Natural killer cell (primary cell): ENCODE measurements at regions not wholly inside any gene's neighbourhood (a gene's known extent, or its start where the extent isn't known, plus 50 kb on each side); places are given as distances from the start of the nearest gene placed in this dataset.

Experiments
- ATAC-seq, 3 donors: fragments of 150-1000 bp in 2 of 3; fragments of 200-7000 bp in 1 of 3; cut with Tn5 transposase; 1 replicate in 1 of 3; 2 replicates in 2 of 3; pipeline ENCODE4 v1.10.0; 2021; ENCODE audit warnings: mild to moderate bottlenecking in 2 of 3, moderate library complexity in 2 of 3
- DNase-seq, 2 donors: peaks; one replicate each; pipeline versions ENCODE4 v3.0.0 to v3.0.0-alpha.2; 2013 to 2021; ENCODE audit warnings: mixed read lengths in 1 of 2
- H3K27ac ChIP-seq: one replicate; pipeline ENCODE4 v1.5.1; 2013; ENCODE audit warnings: mild to moderate bottlenecking, low read length
- H3K27me3 ChIP-seq: one replicate; pipeline ENCODE4 v1.6.1; 2013; ENCODE audit warnings: low read length; ENCODE audit not compliant: control insufficient read depth, insufficient read depth
- H3K36me3 ChIP-seq: one replicate; pipeline ENCODE4 v1.6.1; 2013; ENCODE audit warnings: low read length; ENCODE audit not compliant: control insufficient read depth, insufficient read depth
- H3K4me1 ChIP-seq: one replicate; pipeline ENCODE4 v1.6.1; 2013; ENCODE audit warnings: low read length; ENCODE audit not compliant: control insufficient read depth, insufficient read depth
- H3K4me3 ChIP-seq: one replicate; pipeline ENCODE4 v1.5.1; 2013; ENCODE audit warnings: low read length
- H3K9me3 ChIP-seq: one replicate; pipeline ENCODE4 v1.6.1; 2013; ENCODE audit warnings: low read length; ENCODE audit not compliant: control insufficient read depth, insufficient read depth
- H3K27ac Mint-ChIP-seq, 2 donors: one replicate each; pipeline ENCODE4 v1.8.0; 2022; ENCODE audit warnings: mild to moderate bottlenecking in 2 of 2, mixed read lengths in 2 of 2, moderate library complexity in 1 of 2
- H3K27me3 Mint-ChIP-seq, 2 donors: one replicate each; pipeline ENCODE4 v1.8.0; 2022; ENCODE audit warnings: low read depth in 2 of 2, mixed read lengths in 2 of 2
- H3K36me3 Mint-ChIP-seq: one replicate; pipeline ENCODE4 v1.8.0; 2022; ENCODE audit warnings: mixed read lengths
- H3K4me1 Mint-ChIP-seq, 2 donors: one replicate each; pipeline ENCODE4 v1.8.0; 2022; ENCODE audit warnings: mixed read lengths in 2 of 2
- H3K4me3 Mint-ChIP-seq: one replicate; pipeline ENCODE4 v1.8.0; 2022; ENCODE audit warnings: mild to moderate bottlenecking, moderate library complexity, mixed read lengths
- H3K9me3 Mint-ChIP-seq, 2 donors: one replicate each; pipeline ENCODE4 v1.8.0; 2022; ENCODE audit warnings: mixed read lengths in 2 of 2
- CTCF ChIP-seq: fragments of 200-600 bp; IDR thresholded peaks from one replicate; pipeline ENCODE4 v1.8.0; 2022; ENCODE audit warnings: antibody characterized with exemption
- WGBS: methylation state at CpG from one replicate; pipeline ENCODE4 v1.1.7; 2013; ENCODE audit warnings: missing lambda C conversion rate; ENCODE audit not compliant: insufficient coverage; 5-methylcytosine and 5-hydroxymethylcytosine counted together
- intact Hi-C: fragments of 100-400 bp; cut with micrococcal nuclease; formaldehyde crosslinking; loops from one replicate; pipeline ENCODE4 v1.14.2; 2022

GRCh38 chr4:107156443-107156842, 120.3 kb upstream of the DKK2 start:
- Histone ChIP-seq H3K9me3 (no peaks in the 10 kb centered on the region), H3K36me3 (no peaks in the 10 kb centered on the region), H3K27me3 (no peaks in the 10 kb centered on the region), H3K4me3 (no peak overlapping the region), H3K4me1 (no peaks in the 10 kb centered on the region), H3K27ac (no peak overlapping the region)
- Mint-ChIP-seq H3K4me3 (no peak overlapping the region), H3K9me3 (peaks cover 9 to 13% of the 10 kb centered on the region in 2 donors), H3K27ac (no peak overlapping the region), H3K27me3 (no peaks in the 10 kb centered on the region), H3K36me3 (no peaks in the 10 kb centered on the region), H3K4me1 (no peaks in the 10 kb centered on the region)
- no peak for TF ChIP-seq CTCF
- intact Hi-C loops = no loop called here
- ATAC-seq (no peak), DNase-seq (no peak)

GRCh38 chr4:107155366-107155765, 119.3 kb upstream of the DKK2 start:
- H3K4me3 Mint-ChIP-seq = no peak overlapping the region
- H3K27ac Mint-ChIP-seq = no peak overlapping the region
- H3K4me1 Mint-ChIP-seq = no peaks in the 10 kb centered on the region
- Histone ChIP-seq H3K27me3 (no peaks in the 10 kb centered on the region), H3K4me3 (no peak overlapping the region), H3K27ac (no peak overlapping the region), H3K4me1 (no peaks in the 10 kb centered on the region), H3K9me3 (no peaks in the 10 kb centered on the region), H3K36me3 (no peaks in the 10 kb centered on the region)
- H3K36me3 Mint-ChIP-seq = no peaks in the 10 kb centered on the region
- no peak for TF ChIP-seq CTCF
- no peaks in the 10 kb centered on the region for H3K27me3 Mint-ChIP-seq
- peaks cover 7 to 14% of the 10 kb centered on the region in 2 donors for H3K9me3 Mint-ChIP-seq
- WGBS = 60% methylated on average over 1 of the region's 2 CpGs
- no peak for DNase-seq
- no peak for ATAC-seq
- intact Hi-C loops = no loop called here

GRCh38 chr4:107153956-107154355, 117.8 kb upstream of the DKK2 start:
- no peaks in the 10 kb centered on the region for H3K27me3 Mint-ChIP-seq
- Histone ChIP-seq H3K27me3 (no peaks in the 10 kb centered on the region), H3K27ac (no peak overlapping the region), H3K4me1 (no peaks in the 10 kb centered on the region), H3K36me3 (no peaks in the 10 kb centered on the region), H3K9me3 (no peaks in the 10 kb centered on the region), H3K4me3 (no peak overlapping the region)
- DNase-seq = no peak
- no peaks in the 10 kb centered on the region for H3K4me1 Mint-ChIP-seq
- ATAC-seq = no peak
- 57% methylated on average over 2 of the region's 2 CpGs for WGBS
- no peak overlapping the region for H3K27ac Mint-ChIP-seq
- no peak for TF ChIP-seq CTCF
- no peaks in the 10 kb centered on the region for H3K36me3 Mint-ChIP-seq
- H3K4me3 Mint-ChIP-seq = no peak overlapping the region
- intact Hi-C loops = no loop called here
- H3K9me3 Mint-ChIP-seq = peaks cover 6 to 15% of the 10 kb centered on the region in 2 donors

GRCh38 chr4:107153228-107153627, 117.1 kb upstream of the DKK2 start:
- intact Hi-C loops = no loop called here
- ATAC-seq = no peak
- TF ChIP-seq CTCF = no peak
- Histone ChIP-seq H3K4me3 (no peak overlapping the region), H3K27me3 (no peaks in the 10 kb centered on the region), H3K36me3 (no peaks in the 10 kb centered on the region), H3K27ac (no peak overlapping the region), H3K9me3 (no peaks in the 10 kb centered on the region), H3K4me1 (no peaks in the 10 kb centered on the region)
- DNase-seq = no peak
- Mint-ChIP-seq H3K4me1 (no peaks in the 10 kb centered on the region), H3K27ac (no peak overlapping the region), H3K4me3 (no peak overlapping the region), H3K9me3 (peaks cover 8 to 15% of the 10 kb centered on the region in 2 donors), H3K36me3 (no peaks in the 10 kb centered on the region), H3K27me3 (no peaks in the 10 kb centered on the region)
- 69% methylated on average over 2 of the region's 4 CpGs for WGBS
